Fibroblast of lung (primary cell): ENCODE measurements at regions not wholly inside any gene's neighbourhood (a gene's known extent, or its start where the extent isn't known, plus 50 kb on each side); places are given as distances from the start of the nearest gene placed in this dataset.

Experiments
- DNase-seq, 2 donors: peaks; one replicate each; pipeline versions ENCODE4 v3.0.0 to v3.0.0-alpha.2; 2010; ENCODE audit warnings: low read depth in 2 of 2
- H2AFZ ChIP-seq: 2 replicates; pipeline ENCODE4 v1.5.1; 2012; ENCODE audit warnings: low read length, control low read depth, inconsistent platforms
- H3K27ac ChIP-seq: 2 replicates; pipeline ENCODE4 v1.5.1; 2011; ENCODE audit warnings: low read length, control low read depth; ENCODE audit not compliant: insufficient read depth
- H3K27me3 ChIP-seq: 2 replicates; pipeline ENCODE4 v1.5.1; 2011; ENCODE audit warnings: mild to moderate bottlenecking, low read length; ENCODE audit not compliant: control insufficient read depth, insufficient read depth
- H3K36me3 ChIP-seq: 2 replicates; pipeline ENCODE4 v1.5.1; 2011; ENCODE audit warnings: low read length; ENCODE audit not compliant: control insufficient read depth, insufficient read depth
- H3K4me1 ChIP-seq: 2 replicates; pipeline ENCODE4 v1.5.1; 2011; ENCODE audit warnings: low read length; ENCODE audit not compliant: control insufficient read depth, insufficient read depth; ENCODE audit errors: extremely low read depth
- H3K4me2 ChIP-seq: 2 replicates; pipeline ENCODE4 v1.5.1; 2011; ENCODE audit warnings: low read length, control low read depth; ENCODE audit not compliant: insufficient read depth; ENCODE audit errors: extremely low read depth
- H3K4me3 ChIP-seq, 4 experiments: fragments of 200-600 bp in 1 of 4; sonication (generic) in 1 of 4; replicated peaks in 1 of 4; 2 replicates each; pipeline ENCODE4 v1.5.1; 2011 to 2016; ENCODE audit warnings: low read length in 4 of 4, low read depth in 3 of 4, mild to moderate bottlenecking in 3 of 4, control low read depth in 2 of 4, inconsistent platforms in 1 of 4, mixed read lengths in 1 of 4; ENCODE audit not compliant: insufficient read depth in 1 of 4; ENCODE audit errors: control extremely low read depth in 1 of 4
- H3K79me2 ChIP-seq: 2 replicates; pipeline ENCODE4 v1.5.1; 2012; ENCODE audit warnings: mild to moderate bottlenecking, low read length, inconsistent platforms; ENCODE audit not compliant: control insufficient read depth, insufficient read depth
- H3K9ac ChIP-seq: 2 replicates; pipeline ENCODE4 v1.5.1; 2011; ENCODE audit warnings: mild to moderate bottlenecking, low read length, control low read depth; ENCODE audit not compliant: insufficient read depth
- H3K9me3 ChIP-seq: 2 replicates; pipeline ENCODE4 v1.5.1; 2012; ENCODE audit warnings: low read depth, low read length; ENCODE audit not compliant: control insufficient read depth, insufficient read depth
- H4K20me1 ChIP-seq: 2 replicates; pipeline ENCODE4 v1.5.1; 2011; ENCODE audit warnings: low read length; ENCODE audit not compliant: control insufficient read depth, insufficient read depth; ENCODE audit errors: extremely low read depth
- EZH2 ChIP-seq: IDR thresholded peaks from 2 replicates; pipeline ENCODE4 v1.5.1; 2012; ENCODE audit warnings: low read length, control low read depth, mild to moderate bottlenecking; ENCODE audit errors: missing control alignments
- TF ChIP-seq, protein P1 (sequence below), 2 donors: IDR thresholded peaks in 1 of 2; conservative IDR thresholded peaks in 1 of 2; 1 replicate in 1 of 2; 2 replicates in 1 of 2; pipeline ENCODE4 v1.5.1; 2011 to 2012; ENCODE audit warnings: low read length in 2 of 2, control low read depth in 1 of 2, inconsistent platforms in 1 of 2, low read depth in 1 of 2, mild to moderate bottlenecking in 1 of 2

DNA sequence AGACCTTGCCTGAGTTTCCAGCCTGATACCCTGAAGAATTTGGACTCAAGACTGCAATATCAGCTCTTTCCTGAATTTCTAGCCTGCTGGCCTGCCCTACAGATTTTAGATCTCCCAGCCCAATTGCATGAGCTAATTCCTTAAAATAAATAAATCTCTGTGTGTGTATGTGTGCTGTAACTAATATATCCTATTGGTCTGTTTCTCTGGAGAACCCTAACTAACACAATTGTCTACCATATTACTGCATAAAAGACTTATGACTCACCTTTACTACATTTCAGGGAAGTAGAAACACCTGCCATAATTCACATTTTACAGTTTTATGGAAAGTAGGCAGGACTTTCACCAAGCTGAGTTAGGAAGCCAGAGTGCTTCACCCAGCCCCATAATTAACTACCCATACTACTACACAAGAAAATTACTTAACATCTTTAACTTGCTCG is 90.7 kb upstream of the BEND6 start:
- H3K27me3 ChIP-seq = no peaks in the 10 kb centered on the region
- DNase-seq = peak; percentile 55 to 74
- H3K9me3 ChIP-seq = no peaks in the 10 kb centered on the region
- peak overlapping the region; percentile 67 for H3K4me2 ChIP-seq
- H2AFZ ChIP-seq = no peak overlapping the region
- peak overlapping the region; percentile 77 for H3K27ac ChIP-seq
- H3K4me3 ChIP-seq = no peak overlapping the region
- peaks cover 3% of the 10 kb centered on the region for H3K36me3 ChIP-seq
- TF ChIP-seq, protein P1, sequence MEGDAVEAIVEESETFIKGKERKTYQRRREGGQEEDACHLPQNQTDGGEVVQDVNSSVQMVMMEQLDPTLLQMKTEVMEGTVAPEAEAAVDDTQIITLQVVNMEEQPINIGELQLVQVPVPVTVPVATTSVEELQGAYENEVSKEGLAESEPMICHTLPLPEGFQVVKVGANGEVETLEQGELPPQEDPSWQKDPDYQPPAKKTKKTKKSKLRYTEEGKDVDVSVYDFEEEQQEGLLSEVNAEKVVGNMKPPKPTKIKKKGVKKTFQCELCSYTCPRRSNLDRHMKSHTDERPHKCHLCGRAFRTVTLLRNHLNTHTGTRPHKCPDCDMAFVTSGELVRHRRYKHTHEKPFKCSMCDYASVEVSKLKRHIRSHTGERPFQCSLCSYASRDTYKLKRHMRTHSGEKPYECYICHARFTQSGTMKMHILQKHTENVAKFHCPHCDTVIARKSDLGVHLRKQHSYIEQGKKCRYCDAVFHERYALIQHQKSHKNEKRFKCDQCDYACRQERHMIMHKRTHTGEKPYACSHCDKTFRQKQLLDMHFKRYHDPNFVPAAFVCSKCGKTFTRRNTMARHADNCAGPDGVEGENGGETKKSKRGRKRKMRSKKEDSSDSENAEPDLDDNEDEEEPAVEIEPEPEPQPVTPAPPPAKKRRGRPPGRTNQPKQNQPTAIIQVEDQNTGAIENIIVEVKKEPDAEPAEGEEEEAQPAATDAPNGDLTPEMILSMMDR (conservative IDR thresholded peaks at IDR 0.05 in 1 of 2, IDR thresholded peaks at IDR 0.05 in 1 of 2; ENCODE audit: low read depth in 1 of 2, low read length in 2 of 2) = no peak
- no peak for TF ChIP-seq EZH2
- peaks cover 58% of the 10 kb centered on the region for H3K4me1 ChIP-seq
- H4K20me1 ChIP-seq = no peaks in the 10 kb centered on the region
- H3K79me2 ChIP-seq = peaks cover 14% of the 10 kb centered on the region
- H3K9ac ChIP-seq = no peak overlapping the region

DNA sequence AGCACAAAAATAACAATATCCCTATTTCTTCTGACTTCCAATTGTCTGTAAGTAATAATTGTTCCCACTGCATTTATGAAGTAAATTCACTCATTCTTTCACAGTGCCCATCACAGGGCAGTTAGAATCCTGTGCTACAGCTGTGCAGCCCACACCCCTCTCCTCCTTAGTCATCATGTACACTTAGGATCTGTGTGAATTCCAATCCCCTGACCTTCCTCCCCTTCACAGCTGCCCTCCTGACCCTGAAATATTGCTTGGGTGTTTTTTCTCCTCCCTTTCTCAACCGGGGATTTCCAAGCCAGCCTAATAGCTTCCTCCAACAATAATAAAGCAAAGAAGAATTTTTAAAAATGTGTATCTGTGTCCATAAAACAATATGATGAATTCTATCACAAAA is 91.5 kb upstream of the BEND6 start:
- TF ChIP-seq, protein P1 (conservative IDR thresholded peaks at IDR 0.05 in 1 of 2, IDR thresholded peaks at IDR 0.05 in 1 of 2; ENCODE audit: low read depth in 1 of 2, low read length in 2 of 2) = no peak
- no peak for TF ChIP-seq EZH2
- Histone ChIP-seq H3K4me1 (peaks cover 58% of the 10 kb centered on the region), H3K27ac (peak overlapping the region; percentile 77), H2AFZ (no peak overlapping the region), H3K4me3 (peak overlapping the region in 1 of 4 experiments; percentile 6), H3K27me3 (no peaks in the 10 kb centered on the region), H3K4me2 (peak overlapping the region; percentile 67), H4K20me1 (no peaks in the 10 kb centered on the region), H3K9ac (no peak overlapping the region), H3K79me2 (peaks cover 14% of the 10 kb centered on the region), H3K9me3 (no peaks in the 10 kb centered on the region), H3K36me3 (peaks cover 3% of the 10 kb centered on the region)
- peak; percentile 74 to 85 for DNase-seq

DNA sequence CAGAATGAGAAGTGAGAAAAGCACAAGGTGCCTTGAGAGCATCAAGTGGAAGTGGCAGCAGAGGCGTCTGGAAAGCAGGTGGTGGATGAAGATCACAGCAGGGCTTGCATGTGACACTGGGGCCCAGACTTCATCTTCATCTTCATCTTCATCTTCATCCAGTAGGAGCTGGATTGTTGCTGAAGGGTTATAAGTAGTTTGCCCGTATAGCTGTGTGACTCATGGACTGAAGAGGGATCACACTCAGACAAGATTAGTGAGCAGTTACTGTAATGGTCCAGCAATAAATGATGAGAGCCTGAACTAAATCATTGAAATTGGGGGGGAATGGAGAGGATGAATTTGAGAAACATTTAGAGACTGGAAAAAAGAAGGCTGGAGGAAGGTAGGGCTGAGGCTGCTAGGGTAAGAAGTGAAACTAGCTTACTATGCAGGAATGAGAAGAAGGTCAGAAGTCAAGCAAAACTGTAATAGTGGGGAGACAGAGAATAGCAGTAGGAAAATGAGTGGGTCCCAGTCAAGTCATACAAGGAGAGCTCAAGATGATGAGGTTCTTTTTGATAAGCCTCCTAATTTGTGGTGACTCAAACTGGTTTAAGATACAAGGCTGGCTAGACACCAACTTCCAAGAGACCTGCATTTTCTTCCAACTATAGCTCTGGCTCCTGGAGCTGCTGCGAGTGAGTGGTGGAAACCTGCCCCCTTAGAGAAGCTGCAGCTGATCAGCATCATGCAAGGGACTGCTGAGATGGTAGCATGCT is 92.3 kb upstream of the BEND6 start:
- Histone ChIP-seq H3K36me3 (peaks cover 3% of the 10 kb centered on the region), H3K4me3 (peak overlapping the region in 1 of 4 experiments; percentile 1), H4K20me1 (no peaks in the 10 kb centered on the region), H2AFZ (no peak overlapping the region), H3K27ac (peak overlapping the region; percentile 77), H3K4me1 (peaks cover 51% of the 10 kb centered on the region), H3K79me2 (peaks cover 14% of the 10 kb centered on the region), H3K9ac (no peak overlapping the region), H3K9me3 (no peaks in the 10 kb centered on the region), H3K27me3 (no peaks in the 10 kb centered on the region), H3K4me2 (peak overlapping the region; percentile 67)
- peak; percentile 47 to 68 for DNase-seq
- no peak for TF ChIP-seq EZH2
- TF ChIP-seq, protein P1 (conservative IDR thresholded peaks at IDR 0.05 in 1 of 2, IDR thresholded peaks at IDR 0.05 in 1 of 2; ENCODE audit: low read depth in 1 of 2, low read length in 2 of 2) = no peak
